ENCODE measurements at regions not wholly inside any gene's neighbourhood (a gene's known extent, or its start where the extent isn't known, plus 50 kb on each side); places are given as distances from the start of the nearest gene placed in this dataset.
"Not testable (repeated sequence)": the region's sequence is repeated elsewhere in the genome, so short reads cannot be mapped to it uniquely, and the experiment has no call there.

DNA sequence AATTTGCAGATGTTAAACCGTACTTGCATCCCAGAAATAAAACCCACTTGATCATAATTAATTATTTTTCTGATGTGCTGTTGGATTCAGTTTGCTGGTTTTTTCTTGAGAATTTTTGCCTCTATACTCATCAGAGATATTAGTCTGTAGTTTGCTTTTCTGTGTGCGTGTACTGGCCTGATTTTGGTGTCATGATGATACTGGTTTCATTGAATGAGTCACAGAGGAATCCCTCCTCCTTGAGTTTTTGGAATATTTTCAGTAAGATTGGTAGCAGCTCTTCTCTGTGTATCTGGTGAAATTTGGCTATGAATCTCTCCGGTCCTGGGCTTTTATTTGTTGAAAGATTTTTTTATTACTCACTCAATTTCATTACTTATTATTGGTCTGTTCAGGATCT, 100.4 kb upstream of the PMCH start:
- peak; percentile 1 for DNase-seq (ENCODE audit: low read depth)

DNA sequence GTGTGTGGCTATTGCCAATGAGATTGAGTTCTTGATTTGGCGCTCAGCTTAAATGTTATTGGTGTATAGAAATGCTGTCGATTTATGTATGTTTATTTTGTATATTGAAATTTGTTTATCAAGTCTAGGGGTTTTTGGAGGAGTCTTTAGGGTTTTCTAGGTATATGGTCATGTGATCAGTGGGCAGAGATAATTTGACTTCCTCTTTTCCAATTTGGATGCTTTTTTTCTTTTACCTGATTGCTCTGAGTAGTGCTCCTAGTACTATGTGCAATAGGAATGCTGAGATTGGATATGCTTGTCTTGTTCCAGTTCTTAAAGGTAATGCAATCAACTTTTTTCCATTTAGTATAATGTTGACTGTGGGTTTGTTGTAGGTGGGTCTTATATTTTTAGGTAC, 99.8 kb upstream of the PMCH start:
- DNase-seq (ENCODE audit: low read depth): no peak

DNA sequence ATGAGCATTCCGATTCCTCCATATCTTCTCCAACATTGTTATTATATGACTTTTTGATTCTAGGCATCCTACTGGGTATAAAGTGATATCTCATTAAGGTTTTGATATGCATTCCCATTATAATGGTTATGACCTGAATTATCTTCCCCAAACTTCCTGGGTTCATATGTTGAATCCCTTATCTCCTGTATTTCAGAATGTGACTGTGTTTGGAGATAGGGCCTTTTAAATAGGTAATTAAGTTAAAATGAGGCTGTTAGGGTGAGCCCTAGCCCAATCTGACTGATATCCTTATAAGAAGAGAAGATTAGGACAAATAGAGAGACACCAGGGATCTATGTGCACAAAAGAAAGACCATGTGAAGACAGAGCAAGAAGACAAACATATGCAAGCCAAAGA, 96.9 kb upstream of the PMCH start:
- DNase-seq (ENCODE audit: low read depth): no peak

DNA sequence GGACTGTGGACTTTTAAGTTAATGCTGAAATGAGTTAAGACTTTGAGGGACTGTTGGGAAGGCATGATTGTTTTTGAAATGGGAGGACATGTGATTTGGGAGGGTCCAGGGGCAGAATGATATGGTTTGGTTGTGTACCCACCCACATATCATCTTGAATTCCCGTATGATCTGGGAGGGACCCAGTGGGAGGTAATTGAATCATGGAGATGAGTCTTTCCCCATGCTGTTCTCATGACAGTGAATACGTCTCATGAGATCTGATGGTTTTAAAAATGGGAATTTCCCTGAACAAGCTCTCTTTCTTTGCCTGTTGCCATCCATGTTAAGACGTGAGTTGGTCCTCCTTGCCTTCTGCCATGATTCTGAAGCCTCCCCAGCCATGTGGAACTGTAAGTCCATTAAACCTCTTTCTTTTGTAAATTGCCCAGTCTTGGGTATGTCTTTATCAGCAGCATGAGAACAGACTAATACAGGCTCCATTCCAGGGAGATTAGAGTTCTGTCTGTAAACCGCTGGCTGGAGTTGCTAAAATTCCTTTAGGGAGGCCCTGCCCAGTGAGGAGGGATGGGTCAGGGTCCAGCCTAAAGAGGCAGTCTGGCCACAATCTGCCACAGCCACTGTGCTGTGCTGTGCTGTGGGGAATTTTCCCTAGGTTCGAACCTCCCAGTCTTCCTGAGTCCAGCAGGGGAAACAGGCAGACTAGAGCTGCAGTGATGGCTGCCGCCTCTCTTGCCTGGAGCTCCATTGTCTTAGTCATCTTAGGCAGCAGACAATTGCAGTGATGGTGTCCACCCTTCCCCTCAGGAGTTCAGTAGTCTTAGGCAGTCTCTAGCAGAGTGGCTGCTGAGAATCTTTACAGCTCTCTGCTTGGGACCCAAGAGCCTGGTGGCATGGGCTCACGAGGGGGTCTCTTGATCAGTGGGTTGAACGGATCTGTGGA, 94.1 kb upstream of the PMCH start:
- not testable (repeated sequence) for DNase-seq (ENCODE audit: low read depth)

DNA sequence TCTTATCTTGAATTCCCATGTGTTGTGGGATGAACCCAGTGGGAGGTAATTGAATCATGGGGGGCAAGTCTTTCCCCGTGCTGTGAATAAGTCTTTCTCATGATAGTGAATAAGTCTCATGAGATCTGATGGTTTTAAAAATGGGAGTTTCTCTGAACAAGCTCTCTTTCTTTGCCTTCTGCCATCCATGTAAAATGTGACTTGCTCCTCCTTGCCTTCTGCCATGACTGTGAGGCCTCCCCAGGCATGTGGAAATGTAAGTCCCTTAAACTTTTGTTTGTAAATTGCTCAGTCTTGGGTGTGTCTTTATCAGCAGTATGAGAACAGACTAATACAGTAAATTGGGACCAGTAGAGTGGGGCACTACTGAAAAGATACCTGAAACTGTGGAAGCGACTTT, 92.1 kb upstream of the PMCH start:
- not testable (repeated sequence) for DNase-seq (ENCODE audit: low read depth)

DNA sequence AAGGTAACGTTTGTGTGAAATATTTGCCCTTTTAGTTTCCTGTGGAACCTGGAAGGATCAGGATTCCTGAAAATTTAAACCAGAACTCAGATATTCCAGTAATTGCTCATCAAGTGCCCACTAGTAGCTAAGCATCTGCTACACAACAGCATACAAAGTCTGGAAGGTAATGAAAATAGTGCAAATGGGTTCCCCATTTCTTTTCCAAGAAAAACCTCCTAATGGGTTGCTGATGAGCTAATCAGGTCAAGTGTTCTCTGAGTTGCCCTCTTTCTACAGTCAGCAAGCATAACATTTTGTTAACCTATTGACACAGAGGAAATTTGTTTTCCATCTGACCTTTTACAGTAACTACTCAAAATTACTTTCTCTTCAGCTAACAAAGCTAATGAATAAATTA, 83.6 kb upstream of the PMCH start:
- no peak for DNase-seq (ENCODE audit: low read depth)

DNA sequence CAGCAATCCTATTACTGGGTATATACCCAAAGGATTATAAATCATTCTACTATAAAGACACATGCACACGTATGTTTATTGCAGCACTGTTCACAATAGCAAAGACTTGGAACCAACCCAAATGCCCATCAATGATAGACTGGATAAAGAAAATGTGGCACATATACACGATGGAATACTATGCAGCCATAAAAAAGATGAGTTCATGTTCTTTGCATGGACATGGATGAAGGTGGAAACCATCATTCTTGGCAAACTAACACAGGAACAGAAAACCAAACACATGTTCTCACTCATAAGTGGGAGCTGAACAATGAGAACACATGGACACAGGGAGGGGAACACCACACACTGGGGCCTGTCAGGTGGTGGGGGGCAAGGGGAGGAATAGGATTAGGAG, 58.1 kb upstream of the PMCH start:
- not testable (repeated sequence) for DNase-seq (ENCODE audit: low read depth)

DNA sequence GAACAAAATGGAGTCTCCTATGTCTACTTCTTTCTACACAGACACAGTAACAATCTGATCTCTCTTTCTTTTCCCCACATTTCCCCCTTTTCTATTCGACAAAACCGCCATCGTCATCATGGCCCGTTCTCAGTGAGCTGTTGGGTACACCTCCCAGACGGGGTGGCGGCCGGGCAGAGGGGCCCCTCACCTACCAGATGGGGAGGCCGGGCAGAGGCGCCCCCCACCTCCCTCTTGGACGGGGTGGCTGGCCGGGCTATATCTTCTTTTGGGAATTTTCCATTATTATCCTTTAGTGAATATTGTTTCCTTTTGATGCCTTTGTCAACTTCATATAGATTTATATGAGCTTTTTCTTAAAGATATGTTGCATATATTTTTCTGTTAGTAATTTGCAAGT, 53.4 kb upstream of the PMCH start:
- not testable (repeated sequence) for DNase-seq (ENCODE audit: low read depth)

DNA sequence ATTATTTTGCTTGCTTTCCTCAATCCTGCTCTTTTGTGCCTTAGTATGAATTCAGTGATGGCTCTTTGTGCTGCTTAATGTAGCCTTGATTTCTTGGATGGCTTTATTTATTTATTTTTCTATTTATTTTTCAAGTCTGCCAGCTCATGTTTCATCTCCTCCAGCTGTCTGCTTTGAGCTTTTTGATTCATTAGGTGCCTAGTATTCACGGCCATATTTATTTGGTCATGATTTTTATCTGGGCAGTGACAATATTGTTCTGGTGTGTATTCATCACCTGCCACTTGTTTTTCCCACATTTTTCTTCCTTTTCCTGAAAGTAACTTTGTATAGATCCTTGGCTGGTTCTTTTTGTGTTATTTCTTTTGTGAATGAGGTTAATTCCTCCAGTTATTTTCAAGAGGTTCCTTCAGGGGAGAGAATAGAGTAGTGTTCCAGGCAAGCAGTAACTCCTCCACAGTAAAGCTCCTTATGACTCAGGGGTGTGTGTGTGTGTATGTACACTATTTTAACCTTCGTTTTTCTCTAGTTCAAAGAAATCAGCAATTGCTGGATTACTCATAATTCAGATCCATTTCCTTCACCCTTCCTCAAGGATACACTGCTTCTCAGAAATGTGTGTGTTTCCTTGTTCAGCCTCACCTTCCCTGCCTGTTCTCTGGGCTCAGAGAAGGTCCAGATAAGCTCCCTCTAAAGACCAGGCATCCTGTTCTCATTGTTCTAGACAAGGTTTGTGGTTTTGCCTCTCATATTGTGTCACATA, 51.6 kb upstream of the PMCH start:
- peak; percentile 8 for DNase-seq (ENCODE audit: low read depth)
